ENCODE measurements at regions not wholly inside any gene's neighbourhood (a gene's known extent, or its start where the extent isn't known, plus 50 kb on each side); places are given as distances from the start of the nearest gene placed in this dataset.

GRCh38 chr10:28060031-28060607 lies 61.2 kb upstream of the ODAD2 start:
- H4K20me1 ChIP-seq (replicated peaks; ENCODE audit: control insufficient read depth, extremely low read depth, insufficient read depth, low read length) = no peaks in the 10 kb centered on the region
- intact Hi-C loops (cut with micrococcal nuclease) = no loop called here
- no peaks in the 10 kb centered on the region for H3K79me2 ChIP-seq (ENCODE audit: control insufficient read depth, insufficient read depth, low read length)
- H3K4me3 ChIP-seq (replicated peaks in 1 of 3; ENCODE audit: insufficient read depth in 1 of 3, low read depth in 1 of 3, low read length in 3 of 3) = no peak overlapping the region
- CTCF ChIA-PET = interaction anchor here (1.8 kb wide), 1 partner anchor 10 kb away, joined by 6 read pairs; no protein-coding TSS in a partner anchor
- H3K4me1 ChIP-seq (ENCODE audit: control insufficient read depth, extremely low read depth, insufficient read depth, low read length) = no peaks in the 10 kb centered on the region
- dilution Hi-C loops (cut with MboI; ENCODE audit: extremely low pct_ligation_motif_present, low sequenced_read_pairs) = no loop called here
- no peak for FAIRE-seq
- H3K9me3 ChIP-seq (replicated peaks; ENCODE audit: control insufficient read depth, insufficient read depth, low read length) = no peaks in the 10 kb centered on the region
- H3K9ac ChIP-seq (replicated peaks; ENCODE audit: extremely low read depth, insufficient read depth, low read length) = no peak overlapping the region
- no peaks in the 10 kb centered on the region for H3K27me3 ChIP-seq (ENCODE audit: control insufficient read depth in 2 of 2, insufficient read depth in 2 of 2, low read length in 2 of 2)
- no peak overlapping the region for H2AFZ ChIP-seq (ENCODE audit: low read depth, low read length)
- no peaks in the 10 kb centered on the region for H3K36me3 ChIP-seq (ENCODE audit: control insufficient read depth in 2 of 2, extremely low read depth in 1 of 2, insufficient read depth in 2 of 2, low read length in 2 of 2)
- TF ChIP-seq CTCF (IDR thresholded peaks at IDR 0.05; ENCODE audit: extremely low read depth in 1 of 2, insufficient read depth in 1 of 2, low read depth in 1 of 2, low read length in 2 of 2) (no peak), EZH2 (IDR thresholded peaks at IDR 0.05; ENCODE audit: borderline replicate concordance, low read depth, low read length, severe bottlenecking) (no peak), JUN (IDR thresholded peaks at IDR 0.05; ENCODE audit: borderline replicate concordance, insufficient read depth, insufficient read length, low read depth) (no peak)
- no peak for DNase-seq (ENCODE audit: low read depth, low spot score)
- no peak overlapping the region for H3K4me2 ChIP-seq (ENCODE audit: insufficient read depth, low read length)
- POLR2A ChIA-PET = no interaction called here
- H3K9me1 ChIP-seq (replicated peaks; ENCODE audit: control insufficient read depth, extremely low read depth, insufficient read depth, low read length) = peaks cover 2% of the 10 kb centered on the region
- no TSS peak for BruUV-seq (replicated peaks)
- H3K27ac ChIP-seq (ENCODE audit: insufficient read depth, low read depth, low read length) = no peak overlapping the region

- no peaks in the 10 kb centered on the region for H3K36me3 ChIP-seq (ENCODE audit: control insufficient read depth in 2 of 2, extremely low read depth in 1 of 2, insufficient read depth in 2 of 2, low read length in 2 of 2)
- H2AFZ ChIP-seq (ENCODE audit: low read depth, low read length) = no peak overlapping the region
- no TSS peak for BruUV-seq (replicated peaks)
- dilution Hi-C loops (cut with MboI; ENCODE audit: extremely low pct_ligation_motif_present, low sequenced_read_pairs) = no loop called here
- H3K4me1 ChIP-seq (ENCODE audit: control insufficient read depth, extremely low read depth, insufficient read depth, low read length) = peaks cover 12% of the 10 kb centered on the region
- ChIA-PET CTCF (no interaction called here), POLR2A (no interaction called here)
- no peaks in the 10 kb centered on the region for H4K20me1 ChIP-seq (replicated peaks; ENCODE audit: control insufficient read depth, extremely low read depth, insufficient read depth, low read length)
- H3K79me2 ChIP-seq (ENCODE audit: control insufficient read depth, insufficient read depth, low read length) = no peaks in the 10 kb centered on the region
- no peaks in the 10 kb centered on the region for H3K9me3 ChIP-seq (replicated peaks; ENCODE audit: control insufficient read depth, insufficient read depth, low read length)
- no peak overlapping the region for H3K4me3 ChIP-seq (replicated peaks in 1 of 3; ENCODE audit: insufficient read depth in 1 of 3, low read depth in 1 of 3, low read length in 3 of 3)
- intact Hi-C loops (cut with micrococcal nuclease) = no loop called here
- H3K4me2 ChIP-seq (ENCODE audit: insufficient read depth, low read length) = no peak overlapping the region
- H3K27ac ChIP-seq (ENCODE audit: insufficient read depth, low read depth, low read length) = no peak overlapping the region
- no peak for DNase-seq (ENCODE audit: low read depth, low spot score)
- TF ChIP-seq FOS (IDR thresholded peaks at IDR 0.05; ENCODE audit: borderline replicate concordance, insufficient read depth, low read length) = no peak
- TF ChIP-seq POLR2A (IDR thresholded peaks at IDR 0.05; ENCODE audit: low read depth, low read length) = no peak
- no peak for TF ChIP-seq MYC (IDR thresholded peaks at IDR 0.05; ENCODE audit: low read depth, low read length)
- no peak for TF ChIP-seq CTCF (IDR thresholded peaks at IDR 0.05; ENCODE audit: extremely low read depth in 1 of 2, insufficient read depth in 1 of 2, low read depth in 1 of 2, low read length in 2 of 2)
- H3K9ac ChIP-seq (replicated peaks; ENCODE audit: extremely low read depth, insufficient read depth, low read length) = no peak overlapping the region
- H3K9me1 ChIP-seq (replicated peaks; ENCODE audit: control insufficient read depth, extremely low read depth, insufficient read depth, low read length) = peaks cover 2% of the 10 kb centered on the region
- H3K27me3 ChIP-seq (ENCODE audit: control insufficient read depth in 2 of 2, insufficient read depth in 2 of 2, low read length in 2 of 2) = no peaks in the 10 kb centered on the region
- no peak for FAIRE-seq
These were observed 59.9 kb upstream of the ODAD2 start for GRCh38 chr10:28058746-28059145.

All from endothelial cell of umbilical vein (primary cell).